ENCODE measurements at regions not wholly inside any gene's neighbourhood (a gene's known extent, or its start where the extent isn't known, plus 50 kb on each side); places are given as distances from the start of the nearest gene placed in this dataset.

DNA sequence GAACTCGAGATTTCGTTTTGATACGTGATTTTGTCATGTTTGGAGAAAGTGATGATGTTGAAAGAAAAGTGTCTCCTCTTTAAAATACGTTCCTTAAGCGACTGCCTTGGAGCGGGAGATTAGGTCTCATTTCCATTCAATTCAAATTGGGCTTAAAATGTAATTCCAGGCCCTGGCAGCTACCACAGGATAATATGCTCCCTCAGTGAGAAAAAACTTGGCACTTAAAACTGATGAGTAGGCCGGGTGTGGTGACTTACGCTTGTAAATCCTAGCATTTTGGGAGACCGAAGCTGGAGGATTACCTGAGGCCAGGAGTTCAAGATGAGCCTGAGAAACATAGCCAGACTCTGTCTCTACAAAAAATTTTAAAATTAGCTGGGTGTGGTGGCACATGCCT lies 146.3 kb upstream of the L3MBTL4 start:
- no peaks in the 10 kb centered on the region for H3K79me2 ChIP-seq (replicated peaks; ENCODE audit: insufficient read depth, low read length)
- H3K9ac ChIP-seq (ENCODE audit: low read length), result no peak overlapping the region
- H3K36me3 ChIP-seq (ENCODE audit: insufficient read depth, low read length), result no peaks in the 10 kb centered on the region
- H3K27me3 ChIP-seq (ENCODE audit: insufficient read depth, low read depth, low read length), result no peaks in the 10 kb centered on the region
- no peaks in the 10 kb centered on the region for H3K9me3 ChIP-seq (ENCODE audit: low read length)
- H3K4me2 ChIP-seq (ENCODE audit: low read length), result no peak overlapping the region
- H4K20me1 ChIP-seq (ENCODE audit: insufficient read depth), result no peaks in the 10 kb centered on the region
- no peaks in the 10 kb centered on the region for H3K9me2 ChIP-seq (ENCODE audit: insufficient read depth, low read length)
- H3K27ac ChIP-seq (ENCODE audit: low read length), result no peak overlapping the region
- TF ChIP-seq EZH2 (IDR thresholded peaks at IDR 0.05; ENCODE audit: borderline replicate concordance, insufficient read depth, low read length, poor library complexity, severe bottlenecking) (no peak), SMC3 (conservative IDR thresholded peaks at IDR 0.05; ENCODE audit: poor library complexity) (no peak), TAF1 (IDR thresholded peaks at IDR 0.05; ENCODE audit: low read depth) (no peak), REST (IDR thresholded peaks at IDR 0.05; ENCODE audit: borderline replicate concordance) (no peak), MXI1 (conservative IDR thresholded peaks at IDR 0.05; ENCODE audit: poor library complexity, severe bottlenecking) (no peak), RAD21 (conservative IDR thresholded peaks at IDR 0.05) (no peak), POLR2AphosphoS5 (IDR thresholded peaks at IDR 0.05) (no peak), EP300 (conservative IDR thresholded peaks at IDR 0.05; ENCODE audit: poor library complexity, severe bottlenecking) (no peak)
- TF ChIP-seq, protein P1, sequence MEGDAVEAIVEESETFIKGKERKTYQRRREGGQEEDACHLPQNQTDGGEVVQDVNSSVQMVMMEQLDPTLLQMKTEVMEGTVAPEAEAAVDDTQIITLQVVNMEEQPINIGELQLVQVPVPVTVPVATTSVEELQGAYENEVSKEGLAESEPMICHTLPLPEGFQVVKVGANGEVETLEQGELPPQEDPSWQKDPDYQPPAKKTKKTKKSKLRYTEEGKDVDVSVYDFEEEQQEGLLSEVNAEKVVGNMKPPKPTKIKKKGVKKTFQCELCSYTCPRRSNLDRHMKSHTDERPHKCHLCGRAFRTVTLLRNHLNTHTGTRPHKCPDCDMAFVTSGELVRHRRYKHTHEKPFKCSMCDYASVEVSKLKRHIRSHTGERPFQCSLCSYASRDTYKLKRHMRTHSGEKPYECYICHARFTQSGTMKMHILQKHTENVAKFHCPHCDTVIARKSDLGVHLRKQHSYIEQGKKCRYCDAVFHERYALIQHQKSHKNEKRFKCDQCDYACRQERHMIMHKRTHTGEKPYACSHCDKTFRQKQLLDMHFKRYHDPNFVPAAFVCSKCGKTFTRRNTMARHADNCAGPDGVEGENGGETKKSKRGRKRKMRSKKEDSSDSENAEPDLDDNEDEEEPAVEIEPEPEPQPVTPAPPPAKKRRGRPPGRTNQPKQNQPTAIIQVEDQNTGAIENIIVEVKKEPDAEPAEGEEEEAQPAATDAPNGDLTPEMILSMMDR (IDR thresholded peaks at IDR 0.05; ENCODE audit: poor library complexity, severe bottlenecking), result no peak
- no peak overlapping the region for H3K4me3 ChIP-seq (ENCODE audit: low read length)
- H2AFZ ChIP-seq (ENCODE audit: low read depth, low read length), result no peak overlapping the region
- no peaks in the 10 kb centered on the region for H3F3A ChIP-seq (ENCODE audit: insufficient read depth, low read length, poor library complexity, severe bottlenecking)

DNA sequence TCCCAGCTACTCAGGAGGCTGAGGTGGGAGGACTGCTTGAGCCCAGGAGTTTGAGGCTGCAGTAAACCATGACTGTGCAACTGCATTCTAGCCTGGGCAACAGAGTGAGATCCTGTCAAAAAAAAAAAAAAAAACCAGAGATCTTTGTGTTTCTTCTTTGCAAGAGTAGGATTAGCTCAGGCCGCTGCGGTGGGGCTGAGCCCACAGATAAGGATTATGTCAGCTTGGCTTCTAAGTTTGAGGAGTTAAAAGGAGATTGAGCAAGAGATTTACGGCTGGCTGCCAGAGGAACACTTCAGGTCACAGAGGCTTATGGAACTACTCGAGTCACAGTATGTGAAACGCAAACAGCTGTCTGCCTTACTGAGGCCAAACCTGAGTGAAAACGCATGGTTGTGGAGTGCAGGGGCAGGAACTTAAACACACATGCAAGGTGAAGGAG lies 146.7 kb upstream of the L3MBTL4 start:
- H2AFZ ChIP-seq (ENCODE audit: low read depth, low read length), result no peak overlapping the region
- no peaks in the 10 kb centered on the region for H3K36me3 ChIP-seq (ENCODE audit: insufficient read depth, low read length)
- no peaks in the 10 kb centered on the region for H3K9me3 ChIP-seq (ENCODE audit: low read length)
- no peak overlapping the region for H3K4me2 ChIP-seq (ENCODE audit: low read length)
- H3F3A ChIP-seq (ENCODE audit: insufficient read depth, low read length, poor library complexity, severe bottlenecking), result no peaks in the 10 kb centered on the region
- H3K9me2 ChIP-seq (ENCODE audit: insufficient read depth, low read length), result no peaks in the 10 kb centered on the region
- TF ChIP-seq MXI1 (conservative IDR thresholded peaks at IDR 0.05; ENCODE audit: poor library complexity, severe bottlenecking) (no peak), SMC3 (conservative IDR thresholded peaks at IDR 0.05; ENCODE audit: poor library complexity) (no peak)
- TF ChIP-seq, protein P1 (IDR thresholded peaks at IDR 0.05; ENCODE audit: poor library complexity, severe bottlenecking), result no peak
- H4K20me1 ChIP-seq (ENCODE audit: insufficient read depth), result no peaks in the 10 kb centered on the region
- H3K27me3 ChIP-seq (ENCODE audit: insufficient read depth, low read depth, low read length), result no peaks in the 10 kb centered on the region
- H3K27ac ChIP-seq (ENCODE audit: low read length), result no peak overlapping the region
- no peaks in the 10 kb centered on the region for H3K79me2 ChIP-seq (replicated peaks; ENCODE audit: insufficient read depth, low read length)
- H3K9ac ChIP-seq (ENCODE audit: low read length), result no peak overlapping the region
- no peak overlapping the region for H3K4me3 ChIP-seq (ENCODE audit: low read length)

Data from neural cell (in vitro differentiated cells).